AG04450 (cell line): ENCODE measurements at regions not wholly inside any gene's neighbourhood (a gene's known extent, or its start where the extent isn't known, plus 50 kb on each side); places are given as distances from the start of the nearest gene placed in this dataset.

Experiments
- CTCF ChIA-PET: fragments of 300-600, 350-600 bp; formaldehyde crosslinking; extraction: SDS; loops from one replicate; lab custom pipeline; 2022; ENCODE audit warnings: antibody characterized with exemption, inconsistent platforms; lab: Charles Lee
- POLR2A ChIA-PET: fragments of 350-600 bp; formaldehyde crosslinking; extraction: SDS; loops from one replicate; lab custom pipeline; 2021; ENCODE audit warnings: antibody characterized with exemption, inconsistent platforms; lab: Yijun Ruan, JAX
- DNase-seq: peaks from one replicate; pipeline ENCODE4 v3.0.0-alpha.2; 2011; ENCODE audit warnings: low read depth, low spot score
- H3K27ac ChIP-seq: one replicate; pipeline ENCODE4 v1.5.1; 2012; ENCODE audit warnings: low read depth, low read length, control low read depth
- H3K27me3 ChIP-seq: one replicate; pipeline ENCODE4 v1.6.0; 2012; ENCODE audit warnings: low read length; ENCODE audit not compliant: control insufficient read depth, insufficient read depth
- H3K4me3 ChIP-seq: 2 replicates; pipeline ENCODE4 v1.5.1; 2011; ENCODE audit warnings: mild to moderate bottlenecking, low read depth, low read length, control low read depth
- H3K9me3 ChIP-seq: 2 replicates; pipeline ENCODE4 v1.5.1; 2012; ENCODE audit warnings: low read length; ENCODE audit not compliant: control insufficient read depth, insufficient read depth
- CTCF ChIP-seq: IDR thresholded peaks from 2 replicates; pipeline ENCODE4 v1.5.1; 2011; ENCODE audit warnings: low read depth, low read length, control low read depth, inconsistent platforms

- ChIA-PET POLR2A (no interaction called here), CTCF (no interaction called here)
- no peak for DNase-seq
- Histone ChIP-seq H3K27me3 (no peaks in the 10 kb centered on the region), H3K9me3 (peaks cover 8% of the 10 kb centered on the region; the same call in 1 of the 2 replicates), H3K27ac (no peak overlapping the region), H3K4me3 (no peak overlapping the region)
- TF ChIP-seq CTCF, result no peak
Observed at GRCh38 chr18:37986665-37987064, 421.1 kb upstream of the CELF4 start.

- TF ChIP-seq CTCF, result no peak
- ChIA-PET CTCF (no interaction called here), POLR2A (no interaction called here)
Observed at GRCh38 chr18:37985126-37985525, 419.5 kb upstream of the CELF4 start.

GRCh38 chr18:37980556-37980955, 415.0 kb upstream of the CELF4 start:
- TF ChIP-seq CTCF, result no peak
- DNase-seq, result no peak
- Histone ChIP-seq H3K27me3 (no peaks in the 10 kb centered on the region), H3K27ac (no peak overlapping the region), H3K9me3 (peaks cover 3% of the 10 kb centered on the region; the same call in 1 of the 2 replicates), H3K4me3 (no peak overlapping the region)
- ChIA-PET POLR2A (no interaction called here), CTCF (no interaction called here)

More at GRCh38 chr18:37985126-37985525, 419.5 kb upstream of the CELF4 start:
- no peak for DNase-seq
- Histone ChIP-seq H3K27ac (no peak overlapping the region), H3K9me3 (peaks cover 5% of the 10 kb centered on the region; the same call in 1 of the 2 replicates), H3K27me3 (no peaks in the 10 kb centered on the region), H3K4me3 (no peak overlapping the region)

- ChIA-PET CTCF (no interaction called here), POLR2A (no interaction called here)
- no peak for TF ChIP-seq CTCF
- Histone ChIP-seq H3K4me3 (no peak overlapping the region), H3K9me3 (peaks cover 5% of the 10 kb centered on the region; the same call in 1 of the 2 replicates), H3K27me3 (no peaks in the 10 kb centered on the region), H3K27ac (no peak overlapping the region)
- no peak for DNase-seq
Observed at GRCh38 chr18:37975446-37975845, 409.8 kb upstream of the CELF4 start.

GRCh38 chr18:37967261-37967660, 401.7 kb upstream of the CELF4 start:
- H3K9me3 ChIP-seq, result peaks cover 12% of the 10 kb centered on the region; the same call in 1 of the 2 replicates
- H3K27me3 ChIP-seq, result no peaks in the 10 kb centered on the region
- POLR2A ChIA-PET, result no interaction called here
- DNase-seq, result no peak
- H3K27ac ChIP-seq, result no peak overlapping the region
- TF ChIP-seq CTCF, result no peak
- no peak overlapping the region for H3K4me3 ChIP-seq
- CTCF ChIA-PET, result no interaction called here
